ENCODE measurements at regions not wholly inside any gene's neighbourhood (a gene's known extent, or its start where the extent isn't known, plus 50 kb on each side); places are given as distances from the start of the nearest gene placed in this dataset.

DNA sequence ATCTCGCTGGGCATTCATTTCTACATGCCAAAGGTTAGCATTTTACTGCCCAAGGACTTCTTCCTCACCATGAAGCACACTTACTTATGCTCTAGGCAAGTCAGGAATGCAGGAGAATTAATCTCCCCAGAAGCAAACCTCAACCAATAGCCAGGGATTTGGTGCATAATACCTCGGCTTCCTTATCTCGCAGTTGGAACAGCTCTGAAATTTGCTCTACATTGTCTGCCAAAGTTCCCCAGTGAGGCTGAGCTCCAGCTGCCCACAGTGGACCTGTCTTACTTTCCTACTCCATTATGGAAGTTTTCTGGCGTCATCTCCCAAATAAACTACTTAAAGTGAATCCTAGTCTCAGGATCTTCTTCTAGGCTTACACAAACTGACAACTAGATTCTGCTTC, 57.6 kb upstream of the PPM1J start:
- TF ChIP-seq, protein P1, sequence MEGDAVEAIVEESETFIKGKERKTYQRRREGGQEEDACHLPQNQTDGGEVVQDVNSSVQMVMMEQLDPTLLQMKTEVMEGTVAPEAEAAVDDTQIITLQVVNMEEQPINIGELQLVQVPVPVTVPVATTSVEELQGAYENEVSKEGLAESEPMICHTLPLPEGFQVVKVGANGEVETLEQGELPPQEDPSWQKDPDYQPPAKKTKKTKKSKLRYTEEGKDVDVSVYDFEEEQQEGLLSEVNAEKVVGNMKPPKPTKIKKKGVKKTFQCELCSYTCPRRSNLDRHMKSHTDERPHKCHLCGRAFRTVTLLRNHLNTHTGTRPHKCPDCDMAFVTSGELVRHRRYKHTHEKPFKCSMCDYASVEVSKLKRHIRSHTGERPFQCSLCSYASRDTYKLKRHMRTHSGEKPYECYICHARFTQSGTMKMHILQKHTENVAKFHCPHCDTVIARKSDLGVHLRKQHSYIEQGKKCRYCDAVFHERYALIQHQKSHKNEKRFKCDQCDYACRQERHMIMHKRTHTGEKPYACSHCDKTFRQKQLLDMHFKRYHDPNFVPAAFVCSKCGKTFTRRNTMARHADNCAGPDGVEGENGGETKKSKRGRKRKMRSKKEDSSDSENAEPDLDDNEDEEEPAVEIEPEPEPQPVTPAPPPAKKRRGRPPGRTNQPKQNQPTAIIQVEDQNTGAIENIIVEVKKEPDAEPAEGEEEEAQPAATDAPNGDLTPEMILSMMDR (IDR thresholded peaks at IDR 0.05; ENCODE audit: insufficient read depth, low read length, poor library complexity, severe bottlenecking): no peak
- TF ChIP-seq EZH2phosphoT487 (conservative IDR thresholded peaks at IDR 0.05; ENCODE audit: low read length): no peak
